ENCODE measurements at regions not wholly inside any gene's neighbourhood (a gene's known extent, or its start where the extent isn't known, plus 50 kb on each side); places are given as distances from the start of the nearest gene placed in this dataset.

GRCh38 chr7:118826246-118826645 lies 601.7 kb downstream of the ANKRD7 start:
- POLR2A ChIA-PET: no interaction called here
- 5% methylated on average over 1 of the region's 1 CpG for WGBS (ENCODE audit: missing lambda C conversion rate)
- Histone ChIP-seq H3K4me1 (no peaks in the 10 kb centered on the region), H3K9me3 (no peaks in the 10 kb centered on the region), H3K4me2 (no peak overlapping the region), H3K27ac (no peak overlapping the region), H3K4me3 (no peak overlapping the region)
- DNase-seq (ENCODE audit: low read depth in 1 of 2, low spot score in 1 of 2): no peak
- TF ChIP-seq GATA3 (IDR thresholded peaks at IDR 0.05; ENCODE audit: borderline replicate concordance) (no peak), PBX3 (IDR thresholded peaks at IDR 0.05) (no peak), EP300 (IDR thresholded peaks at IDR 0.05) (no peak), MAFK (IDR thresholded peaks at IDR 0.05; ENCODE audit: partially characterized antibody) (no peak), MAX (IDR thresholded peaks at IDR 0.05) (no peak), SREBF2 (IDR thresholded peaks at IDR 0.05) (no peak), E2F6 (IDR thresholded peaks at IDR 0.05; ENCODE audit: borderline replicate concordance, low read depth) (no peak), JUNB (IDR thresholded peaks at IDR 0.05) (no peak), MAZ (IDR thresholded peaks at IDR 0.05; ENCODE audit: borderline replicate concordance, low read depth, low read length) (no peak)
- ATAC-seq: no peak
- FAIRE-seq: no peak
- CTCF ChIA-PET: no interaction called here

- TF ChIP-seq NR3C1 (IDR thresholded peaks at IDR 0.05) (no peak), USF2 (IDR thresholded peaks at IDR 0.05) (no peak), FOXS1 (CRISPR knock-in tag; IDR thresholded peaks at IDR 0.05) (no peak), MAX (IDR thresholded peaks at IDR 0.05) (no peak), MAFK (IDR thresholded peaks at IDR 0.05; ENCODE audit: partially characterized antibody) (no peak), JUNB (IDR thresholded peaks at IDR 0.05) (no peak), RNF2 (IDR thresholded peaks at IDR 0.05; ENCODE audit: borderline replicate concordance, low read depth) (no peak), JUN (IDR thresholded peaks at IDR 0.05) (no peak), ESRRA (IDR thresholded peaks at IDR 0.05; ENCODE audit: borderline replicate concordance, low read length) (no peak), GATA3 (IDR thresholded peaks at IDR 0.05; ENCODE audit: borderline replicate concordance) (no peak), CBX8 (IDR thresholded peaks at IDR 0.05) (no peak), ZC3H11A (IDR thresholded peaks at IDR 0.05) (no peak)
- no peak overlapping the region for H3K4me3 ChIP-seq
- 9% methylated on average over 2 of the region's 2 CpGs for WGBS (ENCODE audit: missing lambda C conversion rate)
- no peaks in the 10 kb centered on the region for H3K9me3 ChIP-seq
- ChIA-PET POLR2A (no interaction called here), CTCF (no interaction called here)
- DNase-seq (ENCODE audit: low read depth in 1 of 2, low spot score in 1 of 2) (no peak), ATAC-seq (no peak), FAIRE-seq (no peak)
- no peaks in the 10 kb centered on the region for H3K4me1 ChIP-seq
- H3K27ac ChIP-seq: no peak overlapping the region
- H3K4me2 ChIP-seq: no peak overlapping the region
These were observed 612.4 kb downstream of the ANKRD7 start for GRCh38 chr7:118836933-118837332.

- no peak overlapping the region for H3K4me3 ChIP-seq
- FAIRE-seq: no peak
- POLR2A ChIA-PET: no interaction called here
- H3K27ac ChIP-seq: no peak overlapping the region
- H3K9me3 ChIP-seq: no peaks in the 10 kb centered on the region
- no peak for TF ChIP-seq GATA3 (IDR thresholded peaks at IDR 0.05; ENCODE audit: borderline replicate concordance)
- no peak for TF ChIP-seq MAFK (IDR thresholded peaks at IDR 0.05; ENCODE audit: partially characterized antibody)
- no peak for TF ChIP-seq NPAS2 (CRISPR knock-in tag; IDR thresholded peaks at IDR 0.05; ENCODE audit: borderline replicate concordance)
- TF ChIP-seq HOXB5 (CRISPR knock-in tag; IDR thresholded peaks at IDR 0.05): no peak
- TF ChIP-seq KDM5A (IDR thresholded peaks at IDR 0.05): no peak
- TF ChIP-seq NFE2L2 (conservative IDR thresholded peaks at IDR 0.05; ENCODE audit: low read length): no peak
- TF ChIP-seq RNF2 (IDR thresholded peaks at IDR 0.05; ENCODE audit: borderline replicate concordance, low read depth): no peak
- TF ChIP-seq TP53 (CRISPR knock-in tag; IDR thresholded peaks at IDR 0.05): no peak
- no peak for TF ChIP-seq MAX (IDR thresholded peaks at IDR 0.05)
- TF ChIP-seq HOXB13 (CRISPR knock-in tag; IDR thresholded peaks at IDR 0.05; ENCODE audit: low read depth): no peak
- TF ChIP-seq BHLHE40 (IDR thresholded peaks at IDR 0.05; ENCODE audit: low read depth, low read length): no peak
- TF ChIP-seq CBX2 (IDR thresholded peaks at IDR 0.05; ENCODE audit: borderline replicate concordance, low read depth): no peak
- TF ChIP-seq POLR2A (IDR thresholded peaks at IDR 0.05; ENCODE audit: low read length): no peak
- TF ChIP-seq RFX5 (IDR thresholded peaks at IDR 0.05): no peak
- TF ChIP-seq CHD2 (IDR thresholded peaks at IDR 0.05; ENCODE audit: low read length, partially characterized antibody): no peak
- no peak for TF ChIP-seq MAZ (IDR thresholded peaks at IDR 0.05; ENCODE audit: borderline replicate concordance, low read depth, low read length)
- ATAC-seq: no peak
- no peaks in the 10 kb centered on the region for H3K4me1 ChIP-seq
- CTCF ChIA-PET: no interaction called here
- DNase-seq (ENCODE audit: low read depth in 1 of 2, low spot score in 1 of 2): no peak
- no peak overlapping the region for H3K4me2 ChIP-seq
- WGBS (ENCODE audit: missing lambda C conversion rate): 24% methylated on average over 4 of the region's 4 CpGs
These were observed 615.0 kb downstream of the ANKRD7 start for GRCh38 chr7:118839515-118839914.
